ENCODE measurements at regions not wholly inside any gene's neighbourhood (a gene's known extent, or its start where the extent isn't known, plus 50 kb on each side); places are given as distances from the start of the nearest gene placed in this dataset.

- H3K36me3 ChIP-seq = no peaks in the 10 kb centered on the region
- TF ChIP-seq CTCF (IDR thresholded peaks at IDR 0.05) = no peak
- TF ChIP-seq POLR2A (IDR thresholded peaks at IDR 0.05) = no peak
- H3K27ac ChIP-seq = no peak overlapping the region
- no peaks in the 10 kb centered on the region for H3K9me3 ChIP-seq
- no peak for ATAC-seq
- H3K4me3 ChIP-seq = no peak overlapping the region
- intact Hi-C loops (cut with DNase I) = no loop called here
- DNase-seq = no peak
- H3K27me3 ChIP-seq = no peaks in the 10 kb centered on the region
- no peaks in the 10 kb centered on the region for H3K4me1 ChIP-seq
- 52% methylated on average over 4 of the region's 7 CpGs for WGBS (ENCODE audit: insufficient coverage, low coverage, low lambda C conversion rate, missing lambda C conversion rate)
These were observed 488.8 kb upstream of the RAB6C start for GRCh38 chr2:129490641-129491040.

GRCh38 chr2:129491308-129491707 is 488.2 kb upstream of the RAB6C start:
- no peak for TF ChIP-seq POLR2A (IDR thresholded peaks at IDR 0.05)
- no peak for TF ChIP-seq CTCF (IDR thresholded peaks at IDR 0.05)
- Histone ChIP-seq H3K4me1 (no peaks in the 10 kb centered on the region), H3K9me3 (no peaks in the 10 kb centered on the region), H3K27ac (no peak overlapping the region), H3K4me3 (no peak overlapping the region), H3K36me3 (no peaks in the 10 kb centered on the region), H3K27me3 (no peaks in the 10 kb centered on the region)
- no peak for DNase-seq
- intact Hi-C loops (cut with DNase I) = no loop called here
- no peak for ATAC-seq
- WGBS (ENCODE audit: insufficient coverage, low coverage, low lambda C conversion rate, missing lambda C conversion rate) = 10% methylated on average over 2 of the region's 2 CpGs

GRCh38 chr2:129492548-129492947 is 486.9 kb upstream of the RAB6C start:
- H3K27ac ChIP-seq = no peak overlapping the region
- no peak for DNase-seq
- intact Hi-C loops (cut with DNase I) = no loop called here
- no peaks in the 10 kb centered on the region for H3K4me1 ChIP-seq
- H3K4me3 ChIP-seq = no peak overlapping the region
- H3K27me3 ChIP-seq = no peaks in the 10 kb centered on the region
- no peaks in the 10 kb centered on the region for H3K9me3 ChIP-seq
- WGBS (ENCODE audit: insufficient coverage, low coverage, low lambda C conversion rate, missing lambda C conversion rate) = 60% methylated on average over 3 of the region's 4 CpGs
- TF ChIP-seq POLR2A (IDR thresholded peaks at IDR 0.05) = no peak
- no peak for TF ChIP-seq CTCF (IDR thresholded peaks at IDR 0.05)
- ATAC-seq = no peak
- no peaks in the 10 kb centered on the region for H3K36me3 ChIP-seq

- WGBS (ENCODE audit: insufficient coverage, low coverage, low lambda C conversion rate, missing lambda C conversion rate) = 18% methylated on average over 2 of the region's 2 CpGs
- Histone ChIP-seq H3K27ac (no peak overlapping the region), H3K36me3 (no peaks in the 10 kb centered on the region), H3K27me3 (no peaks in the 10 kb centered on the region), H3K4me1 (no peaks in the 10 kb centered on the region), H3K4me3 (no peak overlapping the region), H3K9me3 (no peaks in the 10 kb centered on the region)
- intact Hi-C loops (cut with DNase I) = no loop called here
- no peak for ATAC-seq
- DNase-seq = no peak
- no peak for TF ChIP-seq CTCF (IDR thresholded peaks at IDR 0.05)
- TF ChIP-seq POLR2A (IDR thresholded peaks at IDR 0.05) = no peak
These were observed 479.7 kb upstream of the RAB6C start for GRCh38 chr2:129499747-129500146.

GRCh38 chr2:129502781-129503180 is 476.7 kb upstream of the RAB6C start:
- no peak for TF ChIP-seq POLR2A (IDR thresholded peaks at IDR 0.05)
- TF ChIP-seq CTCF (IDR thresholded peaks at IDR 0.05) = no peak
- H3K27me3 ChIP-seq = no peaks in the 10 kb centered on the region
- H3K9me3 ChIP-seq = no peaks in the 10 kb centered on the region
- H3K4me1 ChIP-seq = no peaks in the 10 kb centered on the region
- DNase-seq = no peak
- intact Hi-C loops (cut with DNase I) = no loop called here
- no peak overlapping the region for H3K27ac ChIP-seq
- H3K4me3 ChIP-seq = no peak overlapping the region
- H3K36me3 ChIP-seq = no peaks in the 10 kb centered on the region
- no peak for ATAC-seq
- WGBS (ENCODE audit: insufficient coverage, low coverage, low lambda C conversion rate, missing lambda C conversion rate) = 16% methylated on average over 4 of the region's 4 CpGs

Data from right lobe of liver (tissue), 6 donors.